Thymus (tissue), 11 donors: ENCODE measurements at regions not wholly inside any gene's neighbourhood (a gene's known extent, or its start where the extent isn't known, plus 50 kb on each side); places are given as distances from the start of the nearest gene placed in this dataset.

Experiments used
- DNase-seq, 9 donors: peaks; one replicate each; pipeline ENCODE4 v3.0.0-alpha.2; 2013; ENCODE audit warnings: low spot score in 9 of 9, low read depth in 6 of 9, missing footprints in 1 of 9
- H3K27ac ChIP-seq, 2 donors: one replicate each; pipeline ENCODE4 v1.5.1; 2013; ENCODE audit warnings: control low read depth in 1 of 2, low read depth in 1 of 2, low read length in 1 of 2, mild to moderate bottlenecking in 1 of 2, moderate library complexity in 1 of 2
- H3K27me3 ChIP-seq, 2 donors: one replicate each; pipeline ENCODE4 v1.5.1; 2013; ENCODE audit warnings: low read length in 1 of 2; ENCODE audit not compliant: control insufficient read depth in 2 of 2, insufficient read depth in 1 of 2
- H3K36me3 ChIP-seq, 2 donors: one replicate each; pipeline ENCODE4 v1.5.1; 2013; ENCODE audit warnings: low read length in 1 of 2, mild to moderate bottlenecking in 1 of 2, moderate library complexity in 1 of 2; ENCODE audit not compliant: control insufficient read depth in 2 of 2, insufficient read depth in 2 of 2
- H3K4me1 ChIP-seq, 2 donors: one replicate each; pipeline ENCODE4 v1.5.1; 2013; ENCODE audit warnings: low read length in 2 of 2; ENCODE audit not compliant: control insufficient read depth in 2 of 2, insufficient read depth in 2 of 2
- H3K4me3 ChIP-seq, 2 donors: one replicate each; pipeline ENCODE4 v1.5.1; 2013; ENCODE audit warnings: low read length in 2 of 2, control low read depth in 1 of 2, mild to moderate bottlenecking in 1 of 2
- H3K9me3 ChIP-seq, 2 donors: one replicate each; pipeline ENCODE4 v1.5.1; 2013; ENCODE audit warnings: low read length in 1 of 2, mild to moderate bottlenecking in 1 of 2; ENCODE audit not compliant: control insufficient read depth in 2 of 2, insufficient read depth in 1 of 2
- WGBS: extraction: QIAGEN DNeasy Blood & Tissue Kit; methylation state at CpG from one replicate; pipeline ENCODE4 v1.1.7; 2013; 5-methylcytosine and 5-hydroxymethylcytosine counted together
- donor health status: healthy.

DNA sequence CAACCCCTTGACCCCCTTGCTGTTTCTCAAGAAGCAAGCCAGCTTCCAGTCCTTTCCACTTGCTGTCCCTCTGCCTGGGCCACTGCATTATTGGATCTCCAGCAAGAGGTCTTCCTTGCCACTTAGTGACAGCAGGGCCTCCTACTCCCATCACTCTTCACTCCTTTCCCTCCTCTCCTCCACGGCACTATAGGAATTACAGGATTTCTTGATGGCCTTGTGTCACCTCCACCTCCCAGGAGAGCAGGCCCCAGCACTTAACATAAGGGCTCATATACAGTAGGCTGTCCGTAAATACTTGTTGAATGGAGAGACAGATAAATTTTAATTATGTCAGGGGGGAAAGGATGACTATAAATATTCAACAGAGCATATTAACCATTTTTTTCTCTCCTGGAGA is 129.4 kb downstream of the SP3 start:
- Histone ChIP-seq H3K27ac (no peak overlapping the region), H3K27me3 (no peaks in the 10 kb centered on the region), H3K4me3 (no peak overlapping the region), H3K9me3 (no peaks in the 10 kb centered on the region), H3K36me3 (no peaks in the 10 kb centered on the region), H3K4me1 (no peaks in the 10 kb centered on the region)
- 98% methylated on average over 2 of the region's 2 CpGs for WGBS
- DNase-seq = no peak

DNA sequence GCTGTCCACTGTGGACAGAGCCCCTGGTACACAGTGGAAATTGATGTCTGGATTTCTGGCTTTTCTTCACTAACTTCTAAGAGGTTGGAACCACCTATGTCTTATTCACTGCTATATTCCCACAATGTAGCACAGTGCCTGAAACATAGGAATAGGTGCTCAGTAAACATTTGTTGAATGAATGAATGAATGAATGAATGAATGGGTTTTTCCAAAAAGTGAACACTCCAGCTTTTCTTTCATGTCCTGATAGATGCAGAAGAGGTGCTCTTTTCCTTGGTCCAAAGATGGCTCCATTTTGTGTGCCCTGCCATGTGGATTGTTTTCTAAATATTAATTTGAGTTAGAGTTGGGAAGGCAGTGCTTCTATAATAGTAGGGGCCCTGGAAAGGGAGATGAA is 124.1 kb downstream of the SP3 start:
- Histone ChIP-seq H3K4me1 (no peaks in the 10 kb centered on the region), H3K4me3 (no peak overlapping the region), H3K36me3 (no peaks in the 10 kb centered on the region), H3K27me3 (no peaks in the 10 kb centered on the region), H3K9me3 (no peaks in the 10 kb centered on the region), H3K27ac (no peak overlapping the region)
- no peak for DNase-seq

DNA sequence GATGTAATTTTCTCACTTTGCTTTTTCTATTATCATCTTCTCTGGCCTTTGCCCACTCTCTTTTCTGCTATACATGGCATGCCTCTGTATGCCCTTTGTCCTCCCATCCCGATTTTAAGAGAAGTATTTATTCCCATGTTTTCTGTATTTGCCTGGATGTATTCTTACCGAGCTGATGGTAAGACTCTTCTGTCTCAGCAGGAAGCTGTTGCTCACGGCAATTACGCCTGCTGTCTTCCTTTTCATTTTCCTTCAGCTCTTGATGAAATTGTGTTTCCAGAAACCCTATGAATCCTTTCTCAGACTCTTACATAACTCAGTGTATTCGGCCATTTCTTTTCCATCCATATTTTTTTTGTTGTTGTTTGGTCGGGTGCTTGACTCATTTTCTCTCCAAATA is 121.6 kb downstream of the SP3 start:
- H3K4me3 ChIP-seq = no peak overlapping the region
- no peaks in the 10 kb centered on the region for H3K36me3 ChIP-seq
- 86% methylated on average over 6 of the region's 6 CpGs for WGBS
- H3K27ac ChIP-seq = no peak overlapping the region
- H3K4me1 ChIP-seq = no peaks in the 10 kb centered on the region
- H3K27me3 ChIP-seq = no peaks in the 10 kb centered on the region
- no peak for DNase-seq
- no peaks in the 10 kb centered on the region for H3K9me3 ChIP-seq

DNA sequence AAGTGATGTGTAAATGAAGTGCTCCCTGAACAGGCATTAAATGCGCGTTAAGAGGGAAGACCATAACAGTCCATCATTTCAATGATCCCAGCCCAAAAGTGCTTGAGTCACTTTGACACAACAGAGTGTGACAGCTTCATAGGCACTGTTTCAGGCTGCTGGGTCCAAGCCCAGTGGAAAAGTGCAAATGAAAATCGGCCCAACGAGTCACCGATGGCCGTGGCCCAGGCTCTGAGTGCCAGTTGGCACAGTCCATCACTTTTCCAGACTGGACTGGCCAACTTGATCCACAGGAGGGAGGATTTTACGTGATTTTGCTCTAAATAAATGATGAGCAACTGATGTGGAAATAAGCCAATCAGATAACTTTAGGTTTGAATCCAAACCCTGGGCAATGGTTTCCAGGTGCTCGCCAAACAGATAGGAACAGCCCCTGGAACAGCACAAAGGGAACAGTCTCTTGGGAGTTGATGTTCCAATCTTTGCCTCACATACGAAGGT is 114.0 kb downstream of the SP3 start:
- no peaks in the 10 kb centered on the region for H3K27me3 ChIP-seq
- H3K27ac ChIP-seq = no peak overlapping the region
- WGBS = 97% methylated on average over 9 of the region's 9 CpGs
- H3K9me3 ChIP-seq = no peaks in the 10 kb centered on the region
- DNase-seq = no peak
- no peak overlapping the region for H3K4me3 ChIP-seq
- H3K36me3 ChIP-seq = no peaks in the 10 kb centered on the region
- no peaks in the 10 kb centered on the region for H3K4me1 ChIP-seq

DNA sequence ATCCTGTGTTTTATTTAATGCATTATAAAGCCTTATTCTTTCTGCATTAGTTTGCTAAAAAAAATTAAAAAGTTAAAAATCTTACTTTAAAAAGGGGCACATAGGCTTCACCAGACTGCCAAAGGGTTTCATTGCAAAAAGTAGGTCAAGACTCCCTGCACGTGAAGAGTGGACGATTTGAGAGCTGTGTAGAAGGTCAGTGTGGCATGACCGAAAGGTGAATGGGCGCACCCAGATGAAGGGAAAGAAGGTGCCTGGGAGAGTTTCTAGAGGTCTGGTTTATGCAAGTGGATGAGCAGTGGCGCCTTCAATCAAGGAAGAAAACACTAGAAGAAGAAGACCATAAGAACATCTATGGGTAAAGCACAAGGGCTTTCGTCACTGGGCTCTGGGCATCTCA is 111.0 kb downstream of the SP3 start:
- no peak for DNase-seq
- Histone ChIP-seq H3K27me3 (no peaks in the 10 kb centered on the region), H3K9me3 (no peaks in the 10 kb centered on the region), H3K4me3 (no peak overlapping the region), H3K4me1 (no peaks in the 10 kb centered on the region), H3K36me3 (no peaks in the 10 kb centered on the region), H3K27ac (no peak overlapping the region)
- 96% methylated on average over 5 of the region's 6 CpGs for WGBS

DNA sequence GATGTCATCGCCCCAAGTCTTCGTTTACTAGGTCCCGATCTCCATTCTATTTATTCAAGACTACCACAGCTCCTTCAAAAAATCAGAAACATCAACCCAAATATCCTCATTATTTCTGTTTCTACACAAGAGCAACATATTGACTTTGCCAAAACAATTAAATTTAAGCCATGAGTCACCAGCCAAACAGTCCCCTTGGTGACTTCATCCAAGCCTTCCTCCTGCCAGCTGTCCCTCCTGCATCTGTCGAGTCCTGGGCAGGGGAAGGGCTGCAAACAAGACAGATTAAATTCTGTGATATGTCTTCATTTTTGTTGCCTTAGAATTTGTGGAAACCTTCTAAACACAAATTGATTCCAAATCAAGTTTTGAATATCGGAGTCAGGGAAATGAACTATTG is 110.3 kb downstream of the SP3 start:
- WGBS = 94% methylated on average over 5 of the region's 5 CpGs
- Histone ChIP-seq H3K4me1 (no peaks in the 10 kb centered on the region), H3K9me3 (no peaks in the 10 kb centered on the region), H3K27me3 (no peaks in the 10 kb centered on the region), H3K36me3 (no peaks in the 10 kb centered on the region), H3K4me3 (no peak overlapping the region), H3K27ac (no peak overlapping the region)
- no peak for DNase-seq

DNA sequence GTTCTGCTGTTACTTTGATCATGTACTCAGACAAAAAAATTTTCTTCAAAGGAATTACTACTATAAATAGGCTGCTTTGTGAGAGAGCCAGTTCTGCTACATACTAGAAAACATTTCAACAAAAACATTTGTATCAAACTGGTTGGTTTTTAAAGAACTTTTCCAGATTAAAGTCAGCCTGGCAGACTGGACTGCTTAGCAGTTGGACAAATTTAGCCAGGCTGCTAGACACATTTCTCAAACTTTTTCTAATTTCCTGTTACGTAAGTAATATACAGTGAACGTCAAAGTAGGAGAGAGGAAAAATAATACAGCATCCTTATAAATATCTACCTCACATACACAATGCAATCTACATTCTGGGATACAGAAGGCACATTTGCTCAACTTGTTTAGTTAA is 109.5 kb downstream of the SP3 start:
- 66% methylated on average over 2 of the region's 2 CpGs for WGBS
- no peaks in the 10 kb centered on the region for H3K9me3 ChIP-seq
- no peaks in the 10 kb centered on the region for H3K4me1 ChIP-seq
- no peak for DNase-seq
- H3K27ac ChIP-seq = no peak overlapping the region
- H3K4me3 ChIP-seq = no peak overlapping the region
- H3K36me3 ChIP-seq = no peaks in the 10 kb centered on the region
- no peaks in the 10 kb centered on the region for H3K27me3 ChIP-seq
